HEK293 (cell line): ENCODE measurements at regions not wholly inside any gene's neighbourhood (a gene's known extent, or its start where the extent isn't known, plus 50 kb on each side); places are given as distances from the start of the nearest gene placed in this dataset.

Source experiments
- CTCF ChIA-PET: fragments of 350-600 bp; formaldehyde crosslinking; extraction: SDS; loops from one replicate; lab custom pipeline; 2021; ENCODE audit warnings: antibody characterized with exemption; lab: Yijun Ruan, JAX
- POLR2A ChIA-PET: fragments of 300-600 bp; formaldehyde crosslinking; extraction: SDS; loops from one replicate; lab custom pipeline; 2020; ENCODE audit warnings: antibody characterized with exemption, inconsistent platforms; lab: Yijun Ruan, JAX
- H3K27ac ChIP-seq: fragments of 200-500 bp; sonication (Bioruptor generic); 2 replicates; pipeline ENCODE4 v1.5.1; 2014; ENCODE audit warnings: low read depth, low read length, control low read depth, inconsistent platforms; ENCODE audit errors: extremely low read depth
- H3K36me3 ChIP-seq, 2 experiments: fragments of 200-500 bp in 1 of 2; sonication (Bioruptor generic) in 1 of 2; 1 replicate in 1 of 2; 2 replicates in 1 of 2; pipeline ENCODE4 v1.5.1; 2014 to 2017; ENCODE audit warnings: inconsistent platforms in 2 of 2, low read length in 2 of 2; ENCODE audit not compliant: control insufficient read depth in 2 of 2, insufficient read depth in 1 of 2
- H3K4me1 ChIP-seq: fragments of 200-500 bp; sonication (Bioruptor generic); 2 replicates; pipeline ENCODE4 v1.5.1; 2014; ENCODE audit warnings: mild to moderate bottlenecking, low read length, inconsistent platforms; ENCODE audit not compliant: control insufficient read depth, insufficient read depth
- H3K4me3 ChIP-seq: 2 replicates; pipeline ENCODE4 v1.5.1; 2011; ENCODE audit warnings: low read depth, mild to moderate bottlenecking, control low read depth, low read length, moderate library complexity
- H3K9me3 ChIP-seq: fragments of 200-500 bp; sonication (Bioruptor generic); 2 replicates; pipeline ENCODE4 v1.5.1; 2014; ENCODE audit warnings: low read depth, low read length, inconsistent platforms; ENCODE audit not compliant: control insufficient read depth, insufficient read depth
- FEZF1 ChIP-seq: fragments of 450-650 bp; formaldehyde crosslinking; IDR thresholded peaks from 2 replicates; pipeline ENCODE4 v1.5.1; 2016; ENCODE audit warnings: missing biosample characterization, missing genetic modification characterization
- GLI2 ChIP-seq: fragments of 450-650 bp; formaldehyde crosslinking; IDR thresholded peaks from 2 replicates; pipeline ENCODE4; 2017; ENCODE audit warnings: missing biosample characterization, missing genetic modification characterization, low read depth, borderline replicate concordance
- PBX3 ChIP-seq: sonication (generic); formaldehyde crosslinking; IDR thresholded peaks from 2 replicates; pipeline ENCODE4 v1.8.1; 2022; ENCODE audit warnings: mild to moderate bottlenecking, moderate library complexity, missing genetic modification reagents
- PRDM10 ChIP-seq: fragments of 450-650 bp; formaldehyde crosslinking; IDR thresholded peaks from 2 replicates; pipeline ENCODE4 v1.5.1; 2016; ENCODE audit warnings: missing biosample characterization, missing genetic modification characterization
- RBAK ChIP-seq: fragments of 450-650 bp; formaldehyde crosslinking; IDR thresholded peaks from 2 replicates; pipeline ENCODE4 v1.5.1; 2016; ENCODE audit warnings: missing biosample characterization, missing genetic modification characterization
- SCRT1 ChIP-seq: fragments of 450-650 bp; formaldehyde crosslinking; IDR thresholded peaks from 2 replicates; pipeline ENCODE4 v1.5.1; 2016; ENCODE audit warnings: missing biosample characterization, missing genetic modification characterization, borderline replicate concordance
- SCRT2 ChIP-seq: fragments of 450-650 bp; formaldehyde crosslinking; IDR thresholded peaks from 2 replicates; pipeline ENCODE4 v1.5.1; 2016; ENCODE audit warnings: missing biosample characterization, missing genetic modification characterization
- ZBTB17 ChIP-seq: fragments of 450-650 bp; formaldehyde crosslinking; IDR thresholded peaks from 2 replicates; pipeline ENCODE4 v1.5.1; 2016; ENCODE audit warnings: missing biosample characterization, missing genetic modification characterization
- ZBTB48 ChIP-seq: fragments of 450-650 bp; formaldehyde crosslinking; IDR thresholded peaks from 2 replicates; pipeline ENCODE4 v1.5.1; 2016; ENCODE audit warnings: missing biosample characterization, missing genetic modification characterization
- ZFP41 ChIP-seq: fragments of 450-650 bp; formaldehyde crosslinking; IDR thresholded peaks from 2 replicates; pipeline ENCODE4 v1.5.1; 2016; ENCODE audit warnings: missing biosample characterization, missing genetic modification characterization, borderline replicate concordance
- ZIC2 ChIP-seq: fragments of 450-650 bp; formaldehyde crosslinking; IDR thresholded peaks from 2 replicates; pipeline ENCODE4 v1.5.1; 2016; ENCODE audit warnings: missing biosample characterization, missing genetic modification characterization
- ZNF10 ChIP-seq: fragments of 450-650 bp; formaldehyde crosslinking; IDR thresholded peaks from 2 replicates; pipeline ENCODE4 v1.5.1; 2017; ENCODE audit warnings: missing biosample characterization, missing genetic modification characterization
- ZNF121 ChIP-seq: fragments of 450-650 bp; formaldehyde crosslinking; IDR thresholded peaks from 2 replicates; pipeline ENCODE4 v1.5.1; 2016; ENCODE audit warnings: missing biosample characterization, missing genetic modification characterization
- ZNF146 ChIP-seq: fragments of 450-650 bp; formaldehyde crosslinking; IDR thresholded peaks from 2 replicates; pipeline ENCODE4 v1.5.1; 2016; ENCODE audit warnings: missing biosample characterization, missing genetic modification characterization
- ZNF16 ChIP-seq: fragments of 450-650 bp; formaldehyde crosslinking; IDR thresholded peaks from 2 replicates; pipeline ENCODE4 v1.5.1; 2016; ENCODE audit warnings: low read depth, missing biosample characterization, missing genetic modification characterization
- ZNF19 ChIP-seq: fragments of 450-650 bp; formaldehyde crosslinking; IDR thresholded peaks from 2 replicates; pipeline ENCODE4; 2016; ENCODE audit warnings: missing biosample characterization, missing genetic modification characterization, low read depth
- ZNF26 ChIP-seq: fragments of 450-650 bp; formaldehyde crosslinking; IDR thresholded peaks from 2 replicates; pipeline ENCODE4 v1.5.1; 2016; ENCODE audit warnings: missing biosample characterization, missing genetic modification characterization
- ZNF266 ChIP-seq: fragments of 450-650 bp; formaldehyde crosslinking; IDR thresholded peaks from 2 replicates; pipeline ENCODE4 v1.5.1; 2016; ENCODE audit warnings: missing biosample characterization, missing genetic modification characterization, low read depth
- ZNF335 ChIP-seq: fragments of 450-650 bp; formaldehyde crosslinking; conservative IDR thresholded peaks from 2 replicates; pipeline ENCODE4 v1.5.1; 2016; ENCODE audit warnings: missing biosample characterization, missing genetic modification characterization
- ZNF366 ChIP-seq: fragments of 450-650 bp; formaldehyde crosslinking; conservative IDR thresholded peaks from 2 replicates; pipeline ENCODE4 v1.5.1; 2016; ENCODE audit warnings: missing biosample characterization, missing genetic modification characterization
- ZNF37A ChIP-seq: fragments of 450-650 bp; IDR thresholded peaks from 2 replicates; pipeline ENCODE4 v1.5.1; 2018; ENCODE audit warnings: missing biosample characterization, missing genetic modification characterization
- ZNF561 ChIP-seq: fragments of 450-650 bp; IDR thresholded peaks from 2 replicates; pipeline ENCODE4 v1.5.1; 2018; ENCODE audit warnings: missing biosample characterization, missing genetic modification characterization, borderline replicate concordance
- ZNF621 ChIP-seq: fragments of 450-650 bp; formaldehyde crosslinking; IDR thresholded peaks from 2 replicates; pipeline ENCODE4 v1.5.1; 2017; ENCODE audit warnings: missing biosample characterization, missing genetic modification characterization
- ZNF670 ChIP-seq: fragments of 450-650 bp; formaldehyde crosslinking; IDR thresholded peaks from 2 replicates; pipeline ENCODE4 v1.5.1; 2016; ENCODE audit warnings: missing biosample characterization, missing genetic modification characterization, low read depth
- ZNF692 ChIP-seq: fragments of 450-650 bp; formaldehyde crosslinking; IDR thresholded peaks from 2 replicates; pipeline ENCODE4 v1.5.1; 2016; ENCODE audit warnings: missing biosample characterization, missing genetic modification characterization
- ZNF76 ChIP-seq: fragments of 450-650 bp; formaldehyde crosslinking; IDR thresholded peaks from 2 replicates; pipeline ENCODE4; 2016; ENCODE audit warnings: low read depth, missing biosample characterization, missing genetic modification characterization, borderline replicate concordance
- ZNF776 ChIP-seq: fragments of 450-650 bp; formaldehyde crosslinking; IDR thresholded peaks from 2 replicates; pipeline ENCODE4 v1.5.0; 2017; ENCODE audit warnings: missing biosample characterization, missing genetic modification characterization, borderline replicate concordance
- ZSCAN23 ChIP-seq: fragments of 450-650 bp; formaldehyde crosslinking; IDR thresholded peaks from 2 replicates; pipeline ENCODE4 v1.5.1; 2016; ENCODE audit warnings: missing biosample characterization, missing genetic modification characterization
- ZSCAN30 ChIP-seq: fragments of 450-650 bp; IDR thresholded peaks from 2 replicates; pipeline ENCODE4 v1.5.1; 2018; ENCODE audit warnings: missing biosample characterization, mild to moderate bottlenecking, missing genetic modification characterization, moderate library complexity

GRCh38 chr12:89040146-89040964 is 311.9 kb downstream of the DUSP6 start:
- POLR2A ChIA-PET, result no interaction called here
- Histone ChIP-seq H3K36me3 (no peaks in the 10 kb centered on the region), H3K9me3 (no peaks in the 10 kb centered on the region), H3K4me1 (0 out of 2 replicates have a peak, but pooled peaks cover 2% of the 10 kb centered on the region), H3K4me3 (no peak overlapping the region), H3K27ac (no peak overlapping the region)
- CTCF ChIA-PET, result no interaction called here
- TF ChIP-seq ZNF10 (no peak), RBAK (tag by site-specific recombination) (no peak), FEZF1 (tag by site-specific recombination) (no peak), ZSCAN30 (tag by site-specific recombination) (no peak), ZBTB17 (tag by site-specific recombination) (no peak), ZNF621 (no peak), ZSCAN23 (tag by site-specific recombination) (no peak), ZNF366 (tag by site-specific recombination) (no peak), PBX3 (CRISPR knock-in tag) (no peak), ZNF121 (tag by site-specific recombination) (no peak), ZNF561 (no peak), ZNF19 (tag by site-specific recombination) (no peak), ZIC2 (tag by site-specific recombination) (peak; percentile 48; the same call in 1 of the 2 replicates), GLI2 (tag by site-specific recombination) (no peak), ZNF335 (tag by site-specific recombination) (peak; percentile 21), ZFP41 (no peak), ZNF692 (no peak), ZNF670 (tag by site-specific recombination) (no peak), ZNF146 (tag by site-specific recombination) (no peak), PRDM10 (tag by site-specific recombination) (no peak), ZNF76 (tag by site-specific recombination) (no peak), ZNF37A (tag by site-specific recombination) (no peak), ZNF26 (tag by site-specific recombination) (no peak), ZNF776 (no peak), ZNF266 (tag by site-specific recombination) (no peak), SCRT2 (tag by site-specific recombination) (peak; percentile 93), ZBTB48 (tag by site-specific recombination) (no peak), SCRT1 (tag by site-specific recombination) (peak; percentile 78; the same call in 1 of the 2 replicates), ZNF16 (tag by site-specific recombination) (no peak)
